Astrocyte (in vitro differentiated cells and primary cell): ENCODE measurements at regions not wholly inside any gene's neighbourhood (a gene's known extent, or its start where the extent isn't known, plus 50 kb on each side); places are given as distances from the start of the nearest gene placed in this dataset.

Source experiments
- DNase-seq: peaks from one replicate; pipeline ENCODE4 v3.0.0-alpha.2; 2010; ENCODE audit warnings: low read depth
- FAIRE-seq: peaks from 2 replicates; lab custom pipeline; 2011; peaks lifted over from hg19 to GRCh38; lab: Jason Lieb, UNC
- H2AFZ ChIP-seq: 2 replicates; pipeline ENCODE4 v1.6.0; 2012; ENCODE audit warnings: low read depth, low read length, inconsistent platforms
- H3K27ac ChIP-seq: 2 replicates; pipeline ENCODE4 v1.5.1; 2011; ENCODE audit warnings: low read depth, low read length, inconsistent platforms
- H3K27me3 ChIP-seq: 2 replicates; pipeline ENCODE4 v1.6.0; 2011; ENCODE audit warnings: low read length, inconsistent platforms; ENCODE audit not compliant: insufficient read depth
- H3K36me3 ChIP-seq: 2 replicates; pipeline ENCODE4 v1.5.1; 2011; ENCODE audit warnings: low read length, inconsistent platforms; ENCODE audit not compliant: insufficient read depth
- H3K4me1 ChIP-seq: 2 replicates; pipeline ENCODE4 v1.5.1; 2011; ENCODE audit warnings: low read length, inconsistent platforms; ENCODE audit not compliant: insufficient read depth
- H3K4me2 ChIP-seq: 2 replicates; pipeline ENCODE4 v1.6.0; 2012; ENCODE audit warnings: low read length, inconsistent platforms
- H3K4me3 ChIP-seq: 2 replicates; pipeline ENCODE4 v1.5.1; 2011; ENCODE audit warnings: low read depth, mild to moderate bottlenecking, low read length, inconsistent platforms; ENCODE audit not compliant: insufficient read depth
- H3K79me2 ChIP-seq: 2 replicates; pipeline ENCODE4 v1.6.0; 2012; ENCODE audit warnings: mild to moderate bottlenecking, low read length, inconsistent platforms; ENCODE audit not compliant: insufficient read depth
- H3K9ac ChIP-seq: 2 replicates; pipeline ENCODE4 v1.6.0; 2012; ENCODE audit warnings: mild to moderate bottlenecking, low read length, inconsistent platforms
- H3K9me3 ChIP-seq: 2 replicates; pipeline ENCODE4 v1.5.1; 2012; ENCODE audit warnings: low read depth, mild to moderate bottlenecking, low read length, inconsistent platforms; ENCODE audit not compliant: insufficient read depth
- H4K20me1 ChIP-seq: 2 replicates; pipeline ENCODE4 v1.6.0; 2012; ENCODE audit warnings: low read length, inconsistent platforms; ENCODE audit not compliant: insufficient read depth
- H3K27ac Mint-ChIP-seq: one replicate; pipeline ENCODE4 v1.8.0; 2021; ENCODE audit warnings: mild to moderate bottlenecking, mixed read lengths; ENCODE audit not compliant: unreplicated experiment
- H3K27me3 Mint-ChIP-seq: one replicate; pipeline ENCODE4 v1.8.0; 2021; ENCODE audit warnings: low read depth, mixed read lengths; ENCODE audit not compliant: unreplicated experiment
- H3K36me3 Mint-ChIP-seq: one replicate; pipeline ENCODE4 v1.8.0; 2021; ENCODE audit warnings: low read depth, mixed read lengths; ENCODE audit not compliant: unreplicated experiment
- H3K4me1 Mint-ChIP-seq: one replicate; pipeline ENCODE4 v1.8.0; 2021; ENCODE audit warnings: low read depth, mixed read lengths; ENCODE audit not compliant: unreplicated experiment
- H3K4me3 Mint-ChIP-seq: one replicate; pipeline ENCODE4 v1.8.0; 2021; ENCODE audit warnings: mild to moderate bottlenecking, moderate library complexity, mixed read lengths; ENCODE audit not compliant: unreplicated experiment
- H3K9me3 Mint-ChIP-seq: one replicate; pipeline ENCODE4 v1.8.0; 2021; ENCODE audit warnings: mild to moderate bottlenecking, mixed read lengths; ENCODE audit not compliant: unreplicated experiment
- EZH2 ChIP-seq: IDR thresholded peaks from 2 replicates; pipeline ENCODE4 v1.6.1; 2012; ENCODE audit warnings: mild to moderate bottlenecking, low read length, inconsistent platforms; ENCODE audit not compliant: insufficient read depth
- TF ChIP-seq, protein P1 (sequence below): IDR thresholded peaks from 2 replicates; pipeline ENCODE4 v1.5.1; 2011; ENCODE audit warnings: low read depth, mild to moderate bottlenecking, inconsistent platforms, low read length, moderate library complexity; ENCODE audit not compliant: insufficient read depth

DNA sequence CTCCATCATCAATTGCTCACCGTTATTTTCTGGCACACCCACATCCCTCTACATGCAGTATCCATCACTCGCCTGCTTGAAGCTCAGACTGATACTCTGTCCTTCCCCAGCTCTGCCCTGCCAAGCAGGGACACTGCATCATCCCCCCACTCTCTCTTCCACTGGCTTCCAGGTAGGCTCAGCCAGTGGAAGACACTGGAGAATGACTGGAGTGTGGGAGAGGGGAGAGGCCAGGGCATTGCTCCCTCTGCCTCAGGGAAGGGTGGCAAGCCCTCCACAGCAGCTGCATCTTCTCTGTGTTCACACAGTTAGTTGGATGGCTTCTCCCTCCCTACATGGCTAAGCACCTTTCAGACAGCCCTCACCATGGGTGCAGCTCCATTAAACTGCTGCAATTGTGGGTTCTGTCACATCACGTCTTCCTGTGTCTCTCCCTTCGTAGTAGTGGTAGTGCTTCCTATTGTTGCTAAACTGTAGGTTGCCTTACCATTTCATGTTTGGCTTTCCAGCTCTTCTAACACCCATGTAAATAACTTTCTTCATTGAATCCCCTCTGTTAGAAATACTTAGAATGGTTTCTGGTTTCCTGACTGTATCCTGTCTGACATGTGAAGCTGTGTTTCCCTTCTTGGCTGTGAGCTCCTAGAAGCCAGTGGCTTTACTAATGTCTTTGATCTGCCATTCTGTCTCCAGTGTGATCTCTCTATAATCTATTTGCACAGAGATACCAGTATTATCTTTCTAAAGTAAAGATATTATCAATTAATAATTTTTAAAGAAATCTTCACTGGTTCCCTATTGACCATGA is 483.7 kb upstream of the LRRN3 start:
- no peak for FAIRE-seq
- no peaks in the 10 kb centered on the region for H4K20me1 ChIP-seq
- H3K36me3 Mint-ChIP-seq, result no peaks in the 10 kb centered on the region

DNA sequence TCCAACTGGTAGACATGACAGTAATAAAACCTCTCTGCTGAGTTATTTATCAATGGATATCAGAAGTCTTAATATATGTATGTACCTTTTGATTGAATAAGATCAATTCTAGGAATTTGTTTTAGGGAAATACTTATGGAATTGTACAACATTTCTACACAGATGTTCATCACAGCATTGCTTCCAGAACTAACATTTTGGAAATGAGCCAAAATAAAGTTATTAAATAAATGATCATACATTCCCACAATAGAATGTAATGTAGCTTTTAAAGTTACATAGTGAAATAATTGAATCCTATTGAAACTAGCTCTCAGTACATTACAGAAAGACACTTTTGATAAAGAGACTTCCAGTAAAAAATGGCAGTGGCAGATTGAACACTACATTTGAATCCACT is 481.6 kb upstream of the LRRN3 start:
- H3K4me3 ChIP-seq, result no peak overlapping the region
- no peak overlapping the region for H3K4me3 Mint-ChIP-seq

More for the DNA sequence above, 483.7 kb upstream of the LRRN3 start:
- H3K27me3 Mint-ChIP-seq, result no peaks in the 10 kb centered on the region
- Histone ChIP-seq H3K4me3 (no peak overlapping the region), H3K4me1 (no peaks in the 10 kb centered on the region), H2AFZ (no peak overlapping the region), H3K27ac (no peak overlapping the region), H3K36me3 (no peaks in the 10 kb centered on the region), H3K4me2 (no peak overlapping the region), H3K79me2 (no peaks in the 10 kb centered on the region), H3K27me3 (no peaks in the 10 kb centered on the region), H3K9ac (no peak overlapping the region), H3K9me3 (no peaks in the 10 kb centered on the region)
- TF ChIP-seq EZH2, result no peak
- TF ChIP-seq, protein P1, sequence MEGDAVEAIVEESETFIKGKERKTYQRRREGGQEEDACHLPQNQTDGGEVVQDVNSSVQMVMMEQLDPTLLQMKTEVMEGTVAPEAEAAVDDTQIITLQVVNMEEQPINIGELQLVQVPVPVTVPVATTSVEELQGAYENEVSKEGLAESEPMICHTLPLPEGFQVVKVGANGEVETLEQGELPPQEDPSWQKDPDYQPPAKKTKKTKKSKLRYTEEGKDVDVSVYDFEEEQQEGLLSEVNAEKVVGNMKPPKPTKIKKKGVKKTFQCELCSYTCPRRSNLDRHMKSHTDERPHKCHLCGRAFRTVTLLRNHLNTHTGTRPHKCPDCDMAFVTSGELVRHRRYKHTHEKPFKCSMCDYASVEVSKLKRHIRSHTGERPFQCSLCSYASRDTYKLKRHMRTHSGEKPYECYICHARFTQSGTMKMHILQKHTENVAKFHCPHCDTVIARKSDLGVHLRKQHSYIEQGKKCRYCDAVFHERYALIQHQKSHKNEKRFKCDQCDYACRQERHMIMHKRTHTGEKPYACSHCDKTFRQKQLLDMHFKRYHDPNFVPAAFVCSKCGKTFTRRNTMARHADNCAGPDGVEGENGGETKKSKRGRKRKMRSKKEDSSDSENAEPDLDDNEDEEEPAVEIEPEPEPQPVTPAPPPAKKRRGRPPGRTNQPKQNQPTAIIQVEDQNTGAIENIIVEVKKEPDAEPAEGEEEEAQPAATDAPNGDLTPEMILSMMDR, result no peak
- no peak for DNase-seq
- H3K9me3 Mint-ChIP-seq, result no peaks in the 10 kb centered on the region
- H3K27ac Mint-ChIP-seq, result no peak overlapping the region
- no peaks in the 10 kb centered on the region for H3K4me1 Mint-ChIP-seq
- H3K4me3 Mint-ChIP-seq, result no peak overlapping the region

More for the DNA sequence above, 481.6 kb upstream of the LRRN3 start:
- H3K27ac ChIP-seq, result no peak overlapping the region
- Mint-ChIP-seq H3K27ac (no peak overlapping the region), H3K36me3 (no peaks in the 10 kb centered on the region), H3K27me3 (no peaks in the 10 kb centered on the region), H3K4me1 (no peaks in the 10 kb centered on the region), H3K9me3 (no peaks in the 10 kb centered on the region)
- H2AFZ ChIP-seq, result no peak overlapping the region
- no peaks in the 10 kb centered on the region for H3K4me1 ChIP-seq
- H3K36me3 ChIP-seq, result no peaks in the 10 kb centered on the region
- no peak overlapping the region for H3K9ac ChIP-seq
- no peak for TF ChIP-seq EZH2
- TF ChIP-seq, protein P1, result no peak
- H3K79me2 ChIP-seq, result no peaks in the 10 kb centered on the region
- H3K4me2 ChIP-seq, result no peak overlapping the region
- H3K27me3 ChIP-seq, result no peaks in the 10 kb centered on the region
- DNase-seq (no peak), FAIRE-seq (no peak)
- no peaks in the 10 kb centered on the region for H3K9me3 ChIP-seq
- H4K20me1 ChIP-seq, result no peaks in the 10 kb centered on the region
